ENCODE measurements at regions not wholly inside any gene's neighbourhood (a gene's known extent, or its start where the extent isn't known, plus 50 kb on each side); places are given as distances from the start of the nearest gene placed in this dataset.

DNA sequence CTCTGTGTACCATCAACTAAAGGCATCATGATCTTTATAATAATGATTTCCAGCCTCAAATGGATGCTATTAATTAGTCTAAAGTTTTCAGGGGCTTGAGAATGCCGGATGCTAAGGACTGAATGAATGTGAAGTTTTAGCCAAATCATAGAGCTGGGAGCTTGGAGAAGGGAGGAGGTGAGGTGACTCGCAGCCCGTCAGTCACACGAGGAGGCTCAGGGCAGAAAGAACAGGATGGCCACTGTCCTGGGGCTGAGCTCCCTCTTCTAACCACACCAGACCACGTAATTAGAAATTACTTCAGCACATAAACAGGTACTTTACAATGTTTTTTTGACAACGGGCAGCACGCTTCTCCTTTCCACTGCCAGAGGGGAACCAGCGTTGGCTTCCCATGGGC is 222.6 kb downstream of the NPR3 start:
- Histone ChIP-seq H3F3A (ENCODE audit: control insufficient read depth, insufficient read depth) (no peaks in the 10 kb centered on the region), H4K20me1 (ENCODE audit: control insufficient read depth, insufficient read depth, low read depth, low read length) (no peaks in the 10 kb centered on the region), H3K4me1 (ENCODE audit: control insufficient read depth, low read length) (no peaks in the 10 kb centered on the region), H3K27me3 (ENCODE audit: control insufficient read depth, low read length) (no peaks in the 10 kb centered on the region), H3K27ac (ENCODE audit: low read depth, low read length) (no peak overlapping the region), H3K4me3 (ENCODE audit: low read length) (no peak overlapping the region), H3K4me2 (ENCODE audit: low read length) (no peak overlapping the region), H3K36me3 (ENCODE audit: control insufficient read depth, low read length) (no peaks in the 10 kb centered on the region), H3K9me3 (ENCODE audit: control insufficient read depth, insufficient read depth, low read length) (no peaks in the 10 kb centered on the region), H3K9me2 (replicated peaks; ENCODE audit: control insufficient read depth, low read length) (no peaks in the 10 kb centered on the region), H3K79me2 (ENCODE audit: control insufficient read depth, low read length) (no peaks in the 10 kb centered on the region)
- TF ChIP-seq EZH2phosphoT487 (IDR thresholded peaks at IDR 0.05; ENCODE audit: borderline replicate concordance, low read length) = no peak
- TF ChIP-seq, protein P1, sequence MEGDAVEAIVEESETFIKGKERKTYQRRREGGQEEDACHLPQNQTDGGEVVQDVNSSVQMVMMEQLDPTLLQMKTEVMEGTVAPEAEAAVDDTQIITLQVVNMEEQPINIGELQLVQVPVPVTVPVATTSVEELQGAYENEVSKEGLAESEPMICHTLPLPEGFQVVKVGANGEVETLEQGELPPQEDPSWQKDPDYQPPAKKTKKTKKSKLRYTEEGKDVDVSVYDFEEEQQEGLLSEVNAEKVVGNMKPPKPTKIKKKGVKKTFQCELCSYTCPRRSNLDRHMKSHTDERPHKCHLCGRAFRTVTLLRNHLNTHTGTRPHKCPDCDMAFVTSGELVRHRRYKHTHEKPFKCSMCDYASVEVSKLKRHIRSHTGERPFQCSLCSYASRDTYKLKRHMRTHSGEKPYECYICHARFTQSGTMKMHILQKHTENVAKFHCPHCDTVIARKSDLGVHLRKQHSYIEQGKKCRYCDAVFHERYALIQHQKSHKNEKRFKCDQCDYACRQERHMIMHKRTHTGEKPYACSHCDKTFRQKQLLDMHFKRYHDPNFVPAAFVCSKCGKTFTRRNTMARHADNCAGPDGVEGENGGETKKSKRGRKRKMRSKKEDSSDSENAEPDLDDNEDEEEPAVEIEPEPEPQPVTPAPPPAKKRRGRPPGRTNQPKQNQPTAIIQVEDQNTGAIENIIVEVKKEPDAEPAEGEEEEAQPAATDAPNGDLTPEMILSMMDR (IDR thresholded peaks at IDR 0.05; ENCODE audit: low read depth, low read length, poor library complexity, severe bottlenecking) = no peak

DNA sequence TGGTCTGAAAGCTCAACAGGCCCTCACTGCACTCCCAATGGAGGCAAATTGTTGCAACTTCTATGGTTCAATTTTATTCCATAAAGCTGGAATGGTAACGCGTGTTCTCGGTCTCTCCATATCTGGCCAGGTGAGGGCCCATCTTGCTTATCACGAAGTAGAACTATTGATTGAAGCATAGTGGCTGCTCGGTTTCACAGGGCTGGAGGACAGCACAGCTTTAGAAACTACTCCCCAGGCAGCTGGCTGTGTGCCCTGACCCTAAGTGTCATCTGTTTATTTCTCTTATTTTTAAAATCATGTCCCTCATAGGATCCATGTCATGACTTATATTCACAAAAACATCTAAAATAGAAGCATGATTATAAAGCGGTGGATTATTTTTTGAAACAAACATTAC is 223.4 kb downstream of the NPR3 start:
- no peak overlapping the region for H3K27ac ChIP-seq (ENCODE audit: low read depth, low read length)
- H3K4me3 ChIP-seq (ENCODE audit: low read length) = no peak overlapping the region

DNA sequence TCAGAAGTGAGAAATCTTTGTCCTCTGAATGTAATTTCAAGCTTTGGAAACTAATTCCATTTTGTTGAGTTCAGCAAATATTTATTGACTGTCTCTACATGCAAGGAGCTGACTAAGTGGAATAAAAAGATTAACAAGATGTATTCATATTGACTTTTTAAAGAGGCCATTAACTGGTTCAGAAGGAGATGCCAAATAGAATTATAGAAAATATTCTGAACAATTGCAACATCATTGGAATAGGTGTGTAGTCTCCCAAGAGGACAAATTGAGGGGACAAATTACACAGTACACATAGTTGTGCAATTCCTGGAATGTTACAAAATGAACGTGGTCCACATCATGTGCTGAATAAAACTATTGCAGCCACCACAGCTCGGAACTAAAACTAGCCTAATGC is 224.2 kb downstream of the NPR3 start:
- H3K27me3 ChIP-seq (ENCODE audit: control insufficient read depth, low read length) = no peaks in the 10 kb centered on the region
- H3F3A ChIP-seq (ENCODE audit: control insufficient read depth, insufficient read depth) = no peaks in the 10 kb centered on the region
- no peak overlapping the region for H3K4me2 ChIP-seq (ENCODE audit: low read length)
- no peak overlapping the region for H3K27ac ChIP-seq (ENCODE audit: low read depth, low read length)
- no peaks in the 10 kb centered on the region for H3K4me1 ChIP-seq (ENCODE audit: control insufficient read depth, low read length)
- no peaks in the 10 kb centered on the region for H3K79me2 ChIP-seq (ENCODE audit: control insufficient read depth, low read length)
- TF ChIP-seq, protein P1 (IDR thresholded peaks at IDR 0.05; ENCODE audit: low read depth, low read length, poor library complexity, severe bottlenecking) = no peak
- no peak for TF ChIP-seq EZH2phosphoT487 (IDR thresholded peaks at IDR 0.05; ENCODE audit: borderline replicate concordance, low read length)
- no peaks in the 10 kb centered on the region for H3K9me3 ChIP-seq (ENCODE audit: control insufficient read depth, insufficient read depth, low read length)
- no peak overlapping the region for H3K4me3 ChIP-seq (ENCODE audit: low read length)
- H3K9me2 ChIP-seq (replicated peaks; ENCODE audit: control insufficient read depth, low read length) = no peaks in the 10 kb centered on the region
- no peaks in the 10 kb centered on the region for H4K20me1 ChIP-seq (ENCODE audit: control insufficient read depth, insufficient read depth, low read depth, low read length)
- no peaks in the 10 kb centered on the region for H3K36me3 ChIP-seq (ENCODE audit: control insufficient read depth, low read length)

More for the DNA sequence above, 223.4 kb downstream of the NPR3 start:
- TF ChIP-seq, protein P1 (IDR thresholded peaks at IDR 0.05; ENCODE audit: low read depth, low read length, poor library complexity, severe bottlenecking) = no peak
- no peak for TF ChIP-seq EZH2phosphoT487 (IDR thresholded peaks at IDR 0.05; ENCODE audit: borderline replicate concordance, low read length)
- Histone ChIP-seq H3K4me2 (ENCODE audit: low read length) (no peak overlapping the region), H3F3A (ENCODE audit: control insufficient read depth, insufficient read depth) (no peaks in the 10 kb centered on the region), H3K9me2 (replicated peaks; ENCODE audit: control insufficient read depth, low read length) (no peaks in the 10 kb centered on the region), H3K4me1 (ENCODE audit: control insufficient read depth, low read length) (no peaks in the 10 kb centered on the region), H3K36me3 (ENCODE audit: control insufficient read depth, low read length) (no peaks in the 10 kb centered on the region), H4K20me1 (ENCODE audit: control insufficient read depth, insufficient read depth, low read depth, low read length) (no peaks in the 10 kb centered on the region), H3K79me2 (ENCODE audit: control insufficient read depth, low read length) (no peaks in the 10 kb centered on the region), H3K27me3 (ENCODE audit: control insufficient read depth, low read length) (no peaks in the 10 kb centered on the region), H3K9me3 (ENCODE audit: control insufficient read depth, insufficient read depth, low read length) (no peaks in the 10 kb centered on the region)

DNA sequence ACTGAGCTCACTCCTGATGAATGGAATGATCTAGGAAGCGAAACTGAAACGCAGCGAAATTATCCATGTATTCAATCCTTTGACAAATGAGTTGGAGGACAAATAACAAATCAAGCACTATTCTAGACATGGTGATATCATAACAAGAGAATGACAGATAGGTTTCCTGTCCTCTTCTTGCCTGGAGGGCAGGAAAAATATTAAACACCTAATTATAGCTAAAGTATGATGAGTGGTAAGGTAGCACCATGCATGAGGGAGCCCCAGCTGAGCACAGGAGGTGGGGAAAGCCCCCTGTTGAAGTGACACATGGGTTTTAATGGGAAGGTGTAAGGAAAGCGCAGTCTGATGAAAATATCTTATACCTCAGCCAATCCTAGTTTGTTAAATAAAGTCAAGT is 225.2 kb downstream of the NPR3 start:
- Histone ChIP-seq H3K27ac (ENCODE audit: low read depth, low read length) (no peak overlapping the region), H3K27me3 (ENCODE audit: control insufficient read depth, low read length) (no peaks in the 10 kb centered on the region), H3K36me3 (ENCODE audit: control insufficient read depth, low read length) (no peaks in the 10 kb centered on the region), H3F3A (ENCODE audit: control insufficient read depth, insufficient read depth) (no peaks in the 10 kb centered on the region), H3K9me3 (ENCODE audit: control insufficient read depth, insufficient read depth, low read length) (no peaks in the 10 kb centered on the region), H4K20me1 (ENCODE audit: control insufficient read depth, insufficient read depth, low read depth, low read length) (no peaks in the 10 kb centered on the region), H3K4me1 (ENCODE audit: control insufficient read depth, low read length) (no peaks in the 10 kb centered on the region), H3K4me3 (ENCODE audit: low read length) (no peak overlapping the region), H3K79me2 (ENCODE audit: control insufficient read depth, low read length) (no peaks in the 10 kb centered on the region), H3K9me2 (replicated peaks; ENCODE audit: control insufficient read depth, low read length) (no peaks in the 10 kb centered on the region), H3K4me2 (ENCODE audit: low read length) (no peak overlapping the region)
- TF ChIP-seq EZH2phosphoT487 (IDR thresholded peaks at IDR 0.05; ENCODE audit: borderline replicate concordance, low read length) = no peak
- TF ChIP-seq, protein P1 (IDR thresholded peaks at IDR 0.05; ENCODE audit: low read depth, low read length, poor library complexity, severe bottlenecking) = no peak

All from DOHH2 (cell line).